Upper lobe of right lung (tissue), 1 donor: ENCODE measurements at regions not wholly inside any gene's neighbourhood (a gene's known extent, or its start where the extent isn't known, plus 50 kb on each side); places are given as distances from the start of the nearest gene placed in this dataset.

ENCODE experiments used
- ATAC-seq: fragments of 200-7000 bp; cut with Tn5 transposase; one replicate; pipeline ENCODE4 v1.9.1; 2020; ENCODE audit warnings: mild to moderate bottlenecking, moderate library complexity
- DNase-seq: peaks from one replicate; pipeline ENCODE4 v3.0.0-alpha.2; 2020
- H3K27ac ChIP-seq: fragments of 200-600 bp; one replicate; pipeline ENCODE4 v1.8.0; 2022
- H3K27me3 ChIP-seq: fragments of 200-600 bp; one replicate; pipeline ENCODE4 v1.8.0; 2022; ENCODE audit warnings: mild to moderate bottlenecking
- H3K36me3 ChIP-seq: fragments of 200-600 bp; one replicate; pipeline ENCODE4 v1.8.0; 2022
- H3K4me1 ChIP-seq: fragments of 200-600 bp; one replicate; pipeline ENCODE4 v1.8.0; 2022
- H3K4me3 ChIP-seq: fragments of 200-600 bp; one replicate; pipeline ENCODE4 v1.8.0; 2022; ENCODE audit warnings: mild to moderate bottlenecking
- H3K9me3 ChIP-seq: fragments of 200-600 bp; one replicate; pipeline ENCODE4 v1.8.0; 2022
- intact Hi-C: fragments of 100-400 bp; cut with DNase I; formaldehyde crosslinking; loops from one replicate; pipeline ENCODE4 v1.11.0; 2022
- TF ChIP-seq, protein P1 (sequence below): fragments of 200-600 bp; IDR thresholded peaks from one replicate; pipeline ENCODE4 v1.8.0; 2022; ENCODE audit warnings: antibody characterized with exemption
- donor health status: DM: no; HTN: yes; CAD: no; lungs with severe emphysema.

DNA sequence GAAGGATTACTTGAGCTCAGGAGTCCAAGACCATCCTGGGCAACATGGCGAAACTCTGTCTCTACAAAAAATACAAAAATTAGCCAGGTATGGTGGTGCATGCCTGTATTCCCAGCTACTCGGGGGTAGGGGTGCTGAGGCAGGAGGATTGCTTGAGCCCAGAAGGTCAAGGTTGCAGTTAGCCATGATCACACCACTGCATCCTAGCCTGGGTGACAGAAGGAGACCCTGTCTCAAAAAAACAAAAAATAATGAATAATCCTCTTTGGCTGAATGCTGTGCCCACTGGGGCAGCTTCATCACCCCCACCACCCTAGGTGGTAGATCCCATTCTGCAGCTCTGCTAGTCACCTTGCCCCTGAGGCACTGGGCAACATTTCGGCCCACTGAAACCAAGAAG, 109.4 kb downstream of the ZFP36L2 start:
- intact Hi-C loops: no loop called here
- ATAC-seq (no peak), DNase-seq (no peak)
- no peaks in the 10 kb centered on the region for H3K36me3 ChIP-seq
- H3K4me1 ChIP-seq: peaks cover 10% of the 10 kb centered on the region
- TF ChIP-seq, protein P1, sequence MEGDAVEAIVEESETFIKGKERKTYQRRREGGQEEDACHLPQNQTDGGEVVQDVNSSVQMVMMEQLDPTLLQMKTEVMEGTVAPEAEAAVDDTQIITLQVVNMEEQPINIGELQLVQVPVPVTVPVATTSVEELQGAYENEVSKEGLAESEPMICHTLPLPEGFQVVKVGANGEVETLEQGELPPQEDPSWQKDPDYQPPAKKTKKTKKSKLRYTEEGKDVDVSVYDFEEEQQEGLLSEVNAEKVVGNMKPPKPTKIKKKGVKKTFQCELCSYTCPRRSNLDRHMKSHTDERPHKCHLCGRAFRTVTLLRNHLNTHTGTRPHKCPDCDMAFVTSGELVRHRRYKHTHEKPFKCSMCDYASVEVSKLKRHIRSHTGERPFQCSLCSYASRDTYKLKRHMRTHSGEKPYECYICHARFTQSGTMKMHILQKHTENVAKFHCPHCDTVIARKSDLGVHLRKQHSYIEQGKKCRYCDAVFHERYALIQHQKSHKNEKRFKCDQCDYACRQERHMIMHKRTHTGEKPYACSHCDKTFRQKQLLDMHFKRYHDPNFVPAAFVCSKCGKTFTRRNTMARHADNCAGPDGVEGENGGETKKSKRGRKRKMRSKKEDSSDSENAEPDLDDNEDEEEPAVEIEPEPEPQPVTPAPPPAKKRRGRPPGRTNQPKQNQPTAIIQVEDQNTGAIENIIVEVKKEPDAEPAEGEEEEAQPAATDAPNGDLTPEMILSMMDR: no peak
- no peak overlapping the region for H3K27ac ChIP-seq
- H3K4me3 ChIP-seq: no peak overlapping the region
- peaks cover 10% of the 10 kb centered on the region for H3K9me3 ChIP-seq
- no peaks in the 10 kb centered on the region for H3K27me3 ChIP-seq

DNA sequence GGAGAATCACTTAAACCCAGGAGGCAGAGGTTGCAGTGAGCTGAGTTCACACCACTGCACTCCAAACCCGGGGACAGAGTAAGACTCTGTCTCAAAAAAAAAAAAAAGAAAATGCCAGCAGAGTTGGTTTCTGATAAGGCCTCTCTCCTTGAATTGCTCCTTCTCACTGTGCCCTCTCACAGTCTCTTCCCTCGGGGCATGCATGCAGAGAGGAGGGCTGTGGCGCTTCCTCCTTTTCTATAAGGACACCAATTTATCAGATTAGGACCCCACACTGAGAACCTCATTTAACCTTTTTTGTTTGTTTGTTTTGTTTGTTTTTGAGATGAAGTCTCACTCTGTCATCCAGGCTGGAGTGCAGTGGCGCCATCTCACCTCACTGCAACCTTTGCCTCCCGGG, 110.5 kb downstream of the ZFP36L2 start:
- DNase-seq: no peak
- Histone ChIP-seq H3K27me3 (no peaks in the 10 kb centered on the region), H3K9me3 (peaks cover 10% of the 10 kb centered on the region), H3K4me3 (no peak overlapping the region), H3K36me3 (no peaks in the 10 kb centered on the region), H3K4me1 (peaks cover 11% of the 10 kb centered on the region), H3K27ac (no peak overlapping the region)
- TF ChIP-seq, protein P1: no peak
- intact Hi-C loops: no loop called here
- no peak for ATAC-seq

DNA sequence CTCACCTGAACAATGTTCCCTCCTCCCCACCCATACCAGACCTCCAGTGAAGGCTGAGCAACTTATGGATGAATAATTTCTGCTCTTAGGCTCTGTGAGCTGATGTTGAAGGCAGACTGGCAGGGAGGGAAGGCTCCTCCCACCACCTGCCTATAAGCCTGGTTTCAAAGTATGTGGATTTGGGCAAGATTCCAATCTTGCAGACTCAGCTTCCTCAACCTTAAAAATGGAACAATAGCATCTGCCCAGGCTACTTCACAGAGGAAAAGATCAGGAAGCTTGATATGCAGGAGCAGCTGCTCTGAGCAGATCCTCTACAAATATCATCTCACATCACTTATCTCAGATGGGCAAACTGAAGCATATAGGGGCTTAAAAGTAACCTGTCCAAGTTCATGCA, 112.2 kb downstream of the ZFP36L2 start:
- Histone ChIP-seq H3K27ac (no peak overlapping the region), H3K36me3 (no peaks in the 10 kb centered on the region), H3K4me3 (no peak overlapping the region), H3K4me1 (peaks cover 24% of the 10 kb centered on the region), H3K9me3 (peaks cover 4% of the 10 kb centered on the region), H3K27me3 (no peaks in the 10 kb centered on the region)
- TF ChIP-seq, protein P1: no peak
- intact Hi-C loops: no loop called here
- DNase-seq (no peak), ATAC-seq (no peak)

DNA sequence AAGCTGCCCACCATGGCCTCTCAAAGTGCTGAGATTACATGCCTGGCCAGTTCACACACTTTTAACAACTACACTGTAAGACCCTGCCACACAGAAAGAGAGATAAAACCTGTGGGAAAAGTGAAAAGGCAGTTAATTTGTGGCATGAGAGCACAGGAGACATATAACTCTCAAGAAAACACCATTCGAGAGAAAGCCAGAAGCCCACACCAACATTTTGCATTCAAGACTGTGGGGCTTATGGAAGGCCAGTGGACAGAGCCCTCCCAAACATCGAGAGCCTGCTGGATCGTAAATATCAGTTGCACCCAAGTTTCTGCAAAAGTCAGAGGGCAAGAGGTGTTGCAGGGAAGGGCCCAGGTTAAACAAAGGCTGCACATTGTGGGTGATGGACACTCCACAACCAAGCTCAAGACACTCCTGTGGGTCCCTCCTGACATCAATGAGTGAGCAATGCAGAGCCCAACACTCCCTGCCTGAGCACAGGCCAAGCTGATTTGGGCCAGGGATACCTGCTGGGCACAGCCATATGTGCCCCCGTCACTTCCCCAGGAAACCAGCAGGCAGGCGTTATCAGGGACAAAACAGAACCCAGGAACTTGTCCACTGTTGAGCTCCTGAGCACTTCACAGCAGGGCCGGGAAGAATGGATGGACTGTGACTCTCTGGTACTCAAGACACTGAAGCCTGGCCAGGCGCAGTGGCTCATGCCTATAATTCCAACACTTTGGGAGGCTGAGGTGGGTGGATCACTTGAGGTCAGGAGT, 114.4 kb downstream of the ZFP36L2 start:
- TF ChIP-seq, protein P1: no peak
- H3K27ac ChIP-seq: no peak overlapping the region
- intact Hi-C loops: no loop called here
- H3K9me3 ChIP-seq: no peaks in the 10 kb centered on the region
- no peaks in the 10 kb centered on the region for H3K36me3 ChIP-seq
- H3K4me3 ChIP-seq: no peak overlapping the region
- DNase-seq (no peak), ATAC-seq (no peak)
- H3K27me3 ChIP-seq: no peaks in the 10 kb centered on the region
- peaks cover 45% of the 10 kb centered on the region for H3K4me1 ChIP-seq

DNA sequence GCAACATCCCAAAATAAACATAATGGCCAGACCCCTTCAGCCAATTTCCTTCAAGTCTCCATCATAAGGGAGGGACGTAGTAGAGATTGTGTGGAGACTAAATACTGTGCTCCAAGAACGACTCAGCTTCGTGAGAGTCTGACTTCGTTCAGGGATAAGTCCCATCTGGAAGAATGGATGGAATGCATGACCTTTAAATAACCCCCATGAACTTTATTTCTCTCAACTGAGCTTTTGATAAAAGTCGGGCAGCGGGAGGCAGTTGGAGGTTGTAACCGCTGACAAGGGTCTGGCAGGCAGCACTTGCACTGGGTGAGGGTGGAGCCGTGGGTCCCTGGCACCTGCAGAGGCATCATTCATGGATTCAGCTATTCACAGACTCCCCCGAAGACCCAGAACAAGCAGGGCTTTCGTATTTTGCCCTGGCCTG, 115.9 kb downstream of the ZFP36L2 start:
- Histone ChIP-seq H3K4me1 (peaks cover 59% of the 10 kb centered on the region), H3K4me3 (no peak overlapping the region), H3K27ac (peak overlapping the region; percentile 1), H3K27me3 (no peaks in the 10 kb centered on the region), H3K36me3 (no peaks in the 10 kb centered on the region), H3K9me3 (no peaks in the 10 kb centered on the region)
- intact Hi-C loops: no loop called here
- TF ChIP-seq, protein P1: no peak
- DNase-seq (no peak), ATAC-seq (no peak)
